B cell (primary cell): ENCODE measurements at regions not wholly inside any gene's neighbourhood (a gene's known extent, or its start where the extent isn't known, plus 50 kb on each side); places are given as distances from the start of the nearest gene placed in this dataset.

Source experiments
- ATAC-seq: fragments of 200-7000 bp; cut with Tn5 transposase; one replicate; pipeline ENCODE4 v1.10.0; 2021; ENCODE audit warnings: low read depth, mild to moderate bottlenecking, moderate number of reproducible peaks, moderate library complexity
- CTCF ChIA-PET: fragments of 350-600 bp; sonication (Branson Sonifier 250); formaldehyde crosslinking; loops from one replicate; lab custom pipeline; 2021; ENCODE audit warnings: antibody characterized with exemption, inconsistent platforms; lab: Charles Lee
- POLR2A ChIA-PET: fragments of 350-600 bp; sonication (Branson Sonifier 250); formaldehyde crosslinking; loops from one replicate; lab custom pipeline; 2021; ENCODE audit warnings: antibody characterized with exemption; lab: Charles Lee
- DNase-seq: peaks from one replicate; pipeline ENCODE4 v3.0.0; 2013
- H2AFZ ChIP-seq: 2 replicates; pipeline ENCODE4 v1.6.1; 2012; ENCODE audit warnings: mild to moderate bottlenecking, low read depth, low read length; ENCODE audit not compliant: insufficient read depth, poor library complexity, severe bottlenecking
- H3K27ac ChIP-seq, 2 donors: 1 replicate in 1 of 2; 2 replicates in 1 of 2; pipeline ENCODE4 v1.5.1; 2012 to 2013; ENCODE audit warnings: low read length in 2 of 2, mild to moderate bottlenecking in 2 of 2, moderate library complexity in 1 of 2
- H3K27me3 ChIP-seq, 4 experiments: fragments of 200-600 bp in 1 of 4; sonication (generic) in 1 of 4; replicated peaks in 1 of 4; 1 replicate in 2 of 4; 2 replicates in 2 of 4; pipeline versions ENCODE4 v1.6.1 to v1.7.0; 2013 to 2016; ENCODE audit warnings: low read length in 3 of 4, mild to moderate bottlenecking in 2 of 4, mixed read lengths in 1 of 4, moderate library complexity in 1 of 4; ENCODE audit not compliant: insufficient read depth in 4 of 4, control insufficient read depth in 3 of 4; ENCODE audit errors: control extremely low read depth in 1 of 4
- H3K36me3 ChIP-seq, 2 experiments: replicated peaks in 1 of 2; 1 replicate in 1 of 2; 2 replicates in 1 of 2; pipeline versions ENCODE4 v1.6.1 to v1.7.1; 2013; ENCODE audit warnings: low read length in 1 of 2; ENCODE audit not compliant: insufficient read depth in 2 of 2, control insufficient read depth in 1 of 2; ENCODE audit errors: control extremely low read depth in 1 of 2, extremely low read depth in 1 of 2
- H3K4me1 ChIP-seq, 2 donors: fragments of 200-600 bp in 1 of 2; sonication (generic) in 1 of 2; 1 replicate in 1 of 2; 2 replicates in 1 of 2; pipeline versions ENCODE4 v1.5.1 to v1.6.1; 2013 to 2017; ENCODE audit warnings: low read length in 2 of 2; ENCODE audit not compliant: control insufficient read depth in 2 of 2, insufficient read depth in 2 of 2
- H3K4me2 ChIP-seq: replicated peaks from 2 replicates; pipeline ENCODE3; 2012; ENCODE audit warnings: mild to moderate bottlenecking, low read depth, low read length; ENCODE audit not compliant: poor library complexity, severe bottlenecking
- H3K4me3 ChIP-seq, 5 experiments: fragments of 200-600 bp in 1 of 5; sonication (generic) in 1 of 5; 1 replicate in 3 of 5; 2 replicates in 2 of 5; pipeline versions ENCODE4 v1.5.1 to v1.7.0; 2011 to 2016; ENCODE audit warnings: low read length in 4 of 5, mild to moderate bottlenecking in 4 of 5, low read depth in 2 of 5, control low read depth in 1 of 5, moderate library complexity in 1 of 5; ENCODE audit not compliant: insufficient read depth in 1 of 5; ENCODE audit errors: control extremely low read depth in 1 of 5, extremely low read depth in 1 of 5
- H3K79me2 ChIP-seq: fragments of 200-600 bp; sonication (generic); one replicate; pipeline ENCODE4 v1.6.0; 2016; ENCODE audit warnings: low read length; ENCODE audit not compliant: control insufficient read depth, insufficient read depth
- H3K9ac ChIP-seq: fragments of 200-600 bp; sonication (generic); 2 replicates; pipeline ENCODE4 v1.6.1; 2017; ENCODE audit warnings: mild to moderate bottlenecking, low read length, moderate library complexity
- H3K9me3 ChIP-seq, 3 donors: one replicate each; pipeline versions ENCODE4 v1.6.1 to v1.7.1; 2013; ENCODE audit warnings: low read length in 2 of 3; ENCODE audit not compliant: control insufficient read depth in 2 of 3, insufficient read depth in 1 of 3; ENCODE audit errors: control extremely low read depth in 1 of 3
- H4K20me1 ChIP-seq: 2 replicates; pipeline ENCODE4 v1.6.0; 2012; ENCODE audit warnings: mild to moderate bottlenecking, low read length; ENCODE audit not compliant: insufficient read depth, control insufficient read depth, poor library complexity, severe bottlenecking
- H3K27ac Mint-ChIP-seq: one replicate; pipeline ENCODE4 v1.8.0; 2021; ENCODE audit warnings: mixed read lengths
- H3K27me3 Mint-ChIP-seq: one replicate; pipeline ENCODE4 v1.8.0; 2021; ENCODE audit warnings: mixed read lengths
- H3K4me1 Mint-ChIP-seq: one replicate; pipeline ENCODE4 v1.8.0; 2021; ENCODE audit warnings: mixed read lengths
- H3K4me3 Mint-ChIP-seq: one replicate; pipeline ENCODE4 v1.8.0; 2021; ENCODE audit warnings: mixed read lengths
- H3K9me3 Mint-ChIP-seq: one replicate; pipeline ENCODE4 v1.8.0; 2022; ENCODE audit warnings: mixed read lengths; ENCODE audit not compliant: insufficient read depth
- CTCF ChIP-seq: fragments of 200-600 bp; IDR thresholded peaks from one replicate; pipeline ENCODE4 v1.8.0; 2022; ENCODE audit warnings: antibody characterized with exemption, mild to moderate bottlenecking
- EZH2 ChIP-seq: IDR thresholded peaks from 2 replicates; pipeline ENCODE4 v1.6.1; 2012; ENCODE audit warnings: borderline replicate concordance, low read depth, mild to moderate bottlenecking, moderate library complexity, low read length; ENCODE audit not compliant: insufficient read depth, poor library complexity, severe bottlenecking
- WGBS: methylation state at CpG from one replicate; pipeline ENCODE4 v1.1.5; 2013; ENCODE audit warnings: missing lambda C conversion rate; ENCODE audit not compliant: insufficient coverage; 5-methylcytosine and 5-hydroxymethylcytosine counted together
- intact Hi-C: fragments of 100-400 bp; cut with micrococcal nuclease; formaldehyde crosslinking; loops from one replicate; pipeline ENCODE4 v1.10.0; 2022

GRCh38 chr4:19756661-19757060, 495.0 kb upstream of the SLIT2 start:
- Histone ChIP-seq H3K79me2 (no peaks in the 10 kb centered on the region), H3K27me3 (no peaks in the 10 kb centered on the region), H3K27ac (no peak overlapping the region), H3K4me1 (no peaks in the 10 kb centered on the region), H2AFZ (no peak overlapping the region), H3K9me3 (no peaks in the 10 kb centered on the region), H3K36me3 (no peaks in the 10 kb centered on the region), H3K4me3 (no peak overlapping the region), H3K4me2 (no peak overlapping the region), H3K9ac (no peak overlapping the region), H4K20me1 (no peaks in the 10 kb centered on the region)
- H3K4me3 Mint-ChIP-seq: no peak overlapping the region
- H3K9me3 Mint-ChIP-seq: no peaks in the 10 kb centered on the region
- 83% methylated on average over 1 of the region's 2 CpGs for WGBS
- DNase-seq: no peak
- H3K27me3 Mint-ChIP-seq: no peaks in the 10 kb centered on the region
- H3K4me1 Mint-ChIP-seq: no peaks in the 10 kb centered on the region
- ChIA-PET POLR2A (no interaction called here), CTCF (no interaction called here)
- intact Hi-C loops: no loop called here
- H3K27ac Mint-ChIP-seq: no peak overlapping the region
- TF ChIP-seq CTCF (no peak), EZH2 (no peak)
- no peak for ATAC-seq

GRCh38 chr4:19752599-19752998, 499.1 kb upstream of the SLIT2 start:
- H3K27ac Mint-ChIP-seq: no peak overlapping the region
- no CpG with 5 or more reads among the region's 1 CpG for WGBS
- Histone ChIP-seq H3K27me3 (no peaks in the 10 kb centered on the region), H2AFZ (no peak overlapping the region), H3K4me3 (no peak overlapping the region), H3K9ac (no peak overlapping the region), H3K4me1 (no peaks in the 10 kb centered on the region), H3K27ac (no peak overlapping the region), H3K79me2 (no peaks in the 10 kb centered on the region), H3K4me2 (no peak overlapping the region), H3K9me3 (no peaks in the 10 kb centered on the region), H4K20me1 (no peaks in the 10 kb centered on the region), H3K36me3 (no peaks in the 10 kb centered on the region)
- DNase-seq: no peak
- no peak for ATAC-seq
- TF ChIP-seq CTCF (no peak), EZH2 (no peak)
- POLR2A ChIA-PET: no interaction called here
- H3K4me3 Mint-ChIP-seq: no peak overlapping the region
- H3K27me3 Mint-ChIP-seq: no peaks in the 10 kb centered on the region
- no peaks in the 10 kb centered on the region for H3K4me1 Mint-ChIP-seq
- intact Hi-C loops: no loop called here
- H3K9me3 Mint-ChIP-seq: no peaks in the 10 kb centered on the region
- CTCF ChIA-PET: no interaction called here
